HCT116 (cell line): ENCODE measurements at regions not wholly inside any gene's neighbourhood (a gene's known extent, or its start where the extent isn't known, plus 50 kb on each side); places are given as distances from the start of the nearest gene placed in this dataset.

Source experiments
- ATF3 ChIP-seq: IDR thresholded peaks from 2 replicates; pipeline ENCODE4 v1.6.1; 2012
- CEBPB ChIP-seq: IDR thresholded peaks from 2 replicates; pipeline ENCODE4 v1.6.1; 2012; ENCODE audit warnings: low read depth
- EZH2 ChIP-seq: fragments of 200-600 bp; sonication (generic); IDR thresholded peaks from 2 replicates; pipeline ENCODE4 v1.6.1; 2017; ENCODE audit warnings: antibody characterized with exemption, mixed run types
- EZH2phosphoT487 ChIP-seq: fragments of 200-600 bp; IDR thresholded peaks from 2 replicates; pipeline ENCODE4 v1.6.1; 2018; ENCODE audit warnings: antibody characterized with exemption, borderline replicate concordance
- MAX ChIP-seq: IDR thresholded peaks from 2 replicates; pipeline ENCODE4 v1.6.1; 2012
- POLR2A ChIP-seq: IDR thresholded peaks from 2 replicates; pipeline ENCODE4 v1.7.0; 2011; ENCODE audit warnings: borderline replicate concordance; ENCODE audit not compliant: insufficient read depth, insufficient read length; ENCODE audit errors: extremely low read depth
- POLR2AphosphoS5 ChIP-seq: IDR thresholded peaks from 2 replicates; pipeline ENCODE4 v1.6.1; 2011; ENCODE audit warnings: mild to moderate bottlenecking, low read depth, low read length, moderate library complexity
- SIN3A ChIP-seq: IDR thresholded peaks from 2 replicates; pipeline ENCODE4 v1.6.1; 2012; ENCODE audit warnings: low read depth
- SP1 ChIP-seq: IDR thresholded peaks from 2 replicates; pipeline ENCODE4 v1.6.1; 2012; ENCODE audit warnings: low read depth
- SRF ChIP-seq: IDR thresholded peaks from 2 replicates; pipeline ENCODE4 v1.6.1; 2012; ENCODE audit warnings: low read depth
- YY1 ChIP-seq: IDR thresholded peaks from 2 replicates; pipeline ENCODE4 v1.6.1; 2011; ENCODE audit warnings: low read length, low read depth, moderate library complexity, mild to moderate bottlenecking; ENCODE audit not compliant: insufficient replicate concordance; ENCODE audit errors: extremely low read depth
- ZFX ChIP-seq: fragments of 450-650 bp; IDR thresholded peaks from 2 replicates; pipeline ENCODE4 v1.6.1; 2017
- TF ChIP-seq, protein P1 (sequence below), 3 experiments: fragments of 200-600 bp in 1 of 3; sonication (generic) in 1 of 3; IDR thresholded peaks in 2 of 3; conservative IDR thresholded peaks in 1 of 3; 2 replicates each; pipeline ENCODE4 v1.5.1; 2012 to 2017; ENCODE audit warnings: low read depth in 2 of 3, low read length in 2 of 3, antibody characterized with exemption in 1 of 3, borderline replicate concordance in 1 of 3, control low read depth in 1 of 3, mild to moderate bottlenecking in 1 of 3, mixed read lengths in 1 of 3, mixed run types in 1 of 3, moderate library complexity in 1 of 3; ENCODE audit not compliant: insufficient read depth in 1 of 3

DNA sequence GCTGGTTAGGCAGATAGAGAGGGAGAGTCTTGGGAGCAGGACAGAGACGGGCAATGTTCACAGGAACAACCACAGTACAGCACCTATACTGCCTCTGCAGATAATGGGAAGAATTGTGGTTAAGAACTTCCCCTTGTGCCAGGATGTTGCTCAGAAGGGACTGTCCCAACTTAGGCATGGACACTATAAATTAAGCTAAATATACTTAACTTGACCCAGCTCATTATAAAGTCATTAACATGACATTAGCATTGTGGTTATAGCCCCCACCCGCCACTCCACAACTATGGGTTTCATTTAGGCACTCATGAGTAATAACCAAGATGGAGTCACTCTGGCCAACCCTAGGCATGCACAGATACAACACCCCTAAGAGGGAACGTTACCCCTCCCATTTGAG lies 310.9 kb upstream of the NRG3 start:
- TF ChIP-seq, protein P1, sequence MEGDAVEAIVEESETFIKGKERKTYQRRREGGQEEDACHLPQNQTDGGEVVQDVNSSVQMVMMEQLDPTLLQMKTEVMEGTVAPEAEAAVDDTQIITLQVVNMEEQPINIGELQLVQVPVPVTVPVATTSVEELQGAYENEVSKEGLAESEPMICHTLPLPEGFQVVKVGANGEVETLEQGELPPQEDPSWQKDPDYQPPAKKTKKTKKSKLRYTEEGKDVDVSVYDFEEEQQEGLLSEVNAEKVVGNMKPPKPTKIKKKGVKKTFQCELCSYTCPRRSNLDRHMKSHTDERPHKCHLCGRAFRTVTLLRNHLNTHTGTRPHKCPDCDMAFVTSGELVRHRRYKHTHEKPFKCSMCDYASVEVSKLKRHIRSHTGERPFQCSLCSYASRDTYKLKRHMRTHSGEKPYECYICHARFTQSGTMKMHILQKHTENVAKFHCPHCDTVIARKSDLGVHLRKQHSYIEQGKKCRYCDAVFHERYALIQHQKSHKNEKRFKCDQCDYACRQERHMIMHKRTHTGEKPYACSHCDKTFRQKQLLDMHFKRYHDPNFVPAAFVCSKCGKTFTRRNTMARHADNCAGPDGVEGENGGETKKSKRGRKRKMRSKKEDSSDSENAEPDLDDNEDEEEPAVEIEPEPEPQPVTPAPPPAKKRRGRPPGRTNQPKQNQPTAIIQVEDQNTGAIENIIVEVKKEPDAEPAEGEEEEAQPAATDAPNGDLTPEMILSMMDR (IDR thresholded peaks at IDR 0.05 in 2 of 3, conservative IDR thresholded peaks at IDR 0.05 in 1 of 3; ENCODE audit: borderline replicate concordance in 1 of 3, insufficient read depth in 1 of 3, low read depth in 2 of 3, low read length in 2 of 3): no peak
- TF ChIP-seq EZH2phosphoT487 (no peak), POLR2AphosphoS5 (no peak), MAX (no peak), SIN3A (no peak), CEBPB (no peak), POLR2A (no peak), ATF3 (no peak), SRF (no peak), ZFX (no peak), EZH2 (no peak), YY1 (no peak), SP1 (no peak)
